ENCODE measurements at regions not wholly inside any gene's neighbourhood (a gene's known extent, or its start where the extent isn't known, plus 50 kb on each side); places are given as distances from the start of the nearest gene placed in this dataset.

- Histone ChIP-seq H2BK12ac (ENCODE audit: low read length) (no peak overlapping the region), H2BK5ac (ENCODE audit: low read length) (no peak overlapping the region), H4K8ac (ENCODE audit: low read depth, low read length) (no peak overlapping the region), H2AK5ac (ENCODE audit: low read depth, low read length) (no peak overlapping the region), H3K36me3 (replicated peaks in 1 of 2; ENCODE audit: control insufficient read depth in 2 of 2, insufficient read depth in 2 of 2, low read length in 2 of 2) (no peaks in the 10 kb centered on the region), H2BK120ac (ENCODE audit: low read depth, low read length) (no peak overlapping the region), H3K18ac (ENCODE audit: low read length) (no peak overlapping the region), H3K4ac (ENCODE audit: low read length) (no peak overlapping the region), H3K4me2 (ENCODE audit: insufficient read depth, low read length, poor library complexity, severe bottlenecking) (no peak overlapping the region), H3K23ac (ENCODE audit: low read depth, low read length, poor library complexity) (no peak overlapping the region), H2BK15ac (ENCODE audit: low read length) (no peak overlapping the region), H4K91ac (ENCODE audit: low read depth, low read length, poor library complexity) (no peak overlapping the region), H3K9ac (ENCODE audit: low read depth, low read length, poor library complexity) (no peak overlapping the region), H3K27ac (replicated peaks; ENCODE audit: low read length) (no peak overlapping the region), H3K4me1 (ENCODE audit: control insufficient read depth in 2 of 2, insufficient read depth in 1 of 2, low read depth in 1 of 2, low read length in 2 of 2) (no peaks in the 10 kb centered on the region), H2AFZ (ENCODE audit: low read length) (no peak overlapping the region), H3K79me1 (ENCODE audit: low read depth, low read length) (no peaks in the 10 kb centered on the region), H3K14ac (ENCODE audit: low read length) (no peak overlapping the region), H3K27me3 (ENCODE audit: control insufficient read depth in 3 of 3, insufficient read depth in 3 of 3, low read depth in 1 of 3, low read length in 3 of 3) (no peaks in the 10 kb centered on the region), H3K9me3 (replicated peaks in 1 of 2; ENCODE audit: control insufficient read depth in 2 of 2, insufficient read depth in 1 of 2, low read depth in 1 of 2, low read length in 2 of 2) (no peaks in the 10 kb centered on the region), H3K4me3 (ENCODE audit: low read length in 2 of 2) (no peak overlapping the region)
- DNase-seq (ENCODE audit: low spot score), result no peak
- WGBS, 2 donors (ENCODE audit: extremely low coverage in 2 of 2, insufficient read length in 2 of 2, insufficient replicate concordance in 1 of 2), result no CpG with 5 or more reads among the region's 3 CpGs
Observed at GRCh38 chr1:101185421-101185820, 51.4 kb upstream of the S1PR1 start.

- Histone ChIP-seq H3K27me3 (ENCODE audit: control insufficient read depth in 3 of 3, insufficient read depth in 3 of 3, low read depth in 1 of 3, low read length in 3 of 3) (no peaks in the 10 kb centered on the region), H3K23ac (ENCODE audit: low read depth, low read length, poor library complexity) (no peak overlapping the region), H2BK5ac (ENCODE audit: low read length) (no peak overlapping the region), H3K4me3 (ENCODE audit: low read length in 2 of 2) (no peak overlapping the region), H2AFZ (ENCODE audit: low read length) (no peak overlapping the region), H2BK15ac (ENCODE audit: low read length) (no peak overlapping the region), H2AK5ac (ENCODE audit: low read depth, low read length) (no peak overlapping the region), H3K14ac (ENCODE audit: low read length) (no peak overlapping the region), H3K4me2 (ENCODE audit: insufficient read depth, low read length, poor library complexity, severe bottlenecking) (no peak overlapping the region), H3K9ac (ENCODE audit: low read depth, low read length, poor library complexity) (no peak overlapping the region), H2BK12ac (ENCODE audit: low read length) (no peak overlapping the region), H4K91ac (ENCODE audit: low read depth, low read length, poor library complexity) (no peak overlapping the region), H3K36me3 (replicated peaks in 1 of 2; ENCODE audit: control insufficient read depth in 2 of 2, insufficient read depth in 2 of 2, low read length in 2 of 2) (no peaks in the 10 kb centered on the region), H3K27ac (replicated peaks; ENCODE audit: low read length) (no peak overlapping the region), H2BK120ac (ENCODE audit: low read depth, low read length) (no peak overlapping the region), H4K8ac (ENCODE audit: low read depth, low read length) (no peak overlapping the region), H3K79me1 (ENCODE audit: low read depth, low read length) (no peaks in the 10 kb centered on the region), H3K4me1 (ENCODE audit: control insufficient read depth in 2 of 2, insufficient read depth in 1 of 2, low read depth in 1 of 2, low read length in 2 of 2) (peaks cover 0 to 5% of the 10 kb centered on the region in 2 donors), H3K9me3 (replicated peaks in 1 of 2; ENCODE audit: control insufficient read depth in 2 of 2, insufficient read depth in 1 of 2, low read depth in 1 of 2, low read length in 2 of 2) (no peaks in the 10 kb centered on the region), H3K18ac (ENCODE audit: low read length) (no peak overlapping the region), H3K4ac (ENCODE audit: low read length) (no peak overlapping the region)
- no CpG with 5 or more reads among the region's 3 CpGs for WGBS, 2 donors (ENCODE audit: extremely low coverage in 2 of 2, insufficient read length in 2 of 2, insufficient replicate concordance in 1 of 2)
- DNase-seq (ENCODE audit: low spot score), result no peak
Observed at GRCh38 chr1:101183388-101183699, 53.5 kb upstream of the S1PR1 start.

GRCh38 chr1:101182627-101183387 lies 54.0 kb upstream of the S1PR1 start:
- Histone ChIP-seq H3K79me1 (ENCODE audit: low read depth, low read length) (no peaks in the 10 kb centered on the region), H2BK12ac (ENCODE audit: low read length) (no peak overlapping the region), H3K4me2 (ENCODE audit: insufficient read depth, low read length, poor library complexity, severe bottlenecking) (no peak overlapping the region), H3K18ac (ENCODE audit: low read length) (no peak overlapping the region), H3K9me3 (replicated peaks in 1 of 2; ENCODE audit: control insufficient read depth in 2 of 2, insufficient read depth in 1 of 2, low read depth in 1 of 2, low read length in 2 of 2) (no peaks in the 10 kb centered on the region), H3K4me1 (ENCODE audit: control insufficient read depth in 2 of 2, insufficient read depth in 1 of 2, low read depth in 1 of 2, low read length in 2 of 2) (peaks cover 0 to 5% of the 10 kb centered on the region in 2 donors), H4K8ac (ENCODE audit: low read depth, low read length) (no peak overlapping the region), H3K36me3 (replicated peaks in 1 of 2; ENCODE audit: control insufficient read depth in 2 of 2, insufficient read depth in 2 of 2, low read length in 2 of 2) (no peaks in the 10 kb centered on the region), H3K23ac (ENCODE audit: low read depth, low read length, poor library complexity) (no peak overlapping the region), H2AFZ (ENCODE audit: low read length) (no peak overlapping the region), H4K91ac (ENCODE audit: low read depth, low read length, poor library complexity) (no peak overlapping the region), H3K27me3 (ENCODE audit: control insufficient read depth in 3 of 3, insufficient read depth in 3 of 3, low read depth in 1 of 3, low read length in 3 of 3) (no peaks in the 10 kb centered on the region), H2BK5ac (ENCODE audit: low read length) (no peak overlapping the region), H3K27ac (replicated peaks; ENCODE audit: low read length) (no peak overlapping the region), H3K14ac (ENCODE audit: low read length) (no peak overlapping the region), H2BK120ac (ENCODE audit: low read depth, low read length) (no peak overlapping the region), H2AK5ac (ENCODE audit: low read depth, low read length) (no peak overlapping the region), H3K4me3 (ENCODE audit: low read length in 2 of 2) (no peak overlapping the region), H3K4ac (ENCODE audit: low read length) (no peak overlapping the region), H2BK15ac (ENCODE audit: low read length) (no peak overlapping the region), H3K9ac (ENCODE audit: low read depth, low read length, poor library complexity) (no peak overlapping the region)
- no peak for DNase-seq (ENCODE audit: low spot score)

GRCh38 chr1:101181930-101182329 lies 54.9 kb upstream of the S1PR1 start:
- Histone ChIP-seq H3K4ac (ENCODE audit: low read length) (no peak overlapping the region), H4K8ac (ENCODE audit: low read depth, low read length) (peak overlapping the region; percentile 23), H3K4me2 (ENCODE audit: insufficient read depth, low read length, poor library complexity, severe bottlenecking) (no peak overlapping the region), H2AFZ (ENCODE audit: low read length) (no peak overlapping the region), H2BK5ac (ENCODE audit: low read length) (peak overlapping the region; percentile 42), H4K91ac (ENCODE audit: low read depth, low read length, poor library complexity) (no peak overlapping the region), H2BK12ac (ENCODE audit: low read length) (no peak overlapping the region), H3K23ac (ENCODE audit: low read depth, low read length, poor library complexity) (no peak overlapping the region), H3K27me3 (ENCODE audit: control insufficient read depth in 3 of 3, insufficient read depth in 3 of 3, low read depth in 1 of 3, low read length in 3 of 3) (no peaks in the 10 kb centered on the region), H2BK120ac (ENCODE audit: low read depth, low read length) (no peak overlapping the region), H2BK15ac (ENCODE audit: low read length) (no peak overlapping the region), H3K9ac (ENCODE audit: low read depth, low read length, poor library complexity) (peak overlapping the region; percentile 63), H3K4me3 (ENCODE audit: low read length in 2 of 2) (no peak overlapping the region), H3K27ac (replicated peaks; ENCODE audit: low read length) (no peak overlapping the region), H3K79me1 (ENCODE audit: low read depth, low read length) (no peaks in the 10 kb centered on the region), H2AK5ac (ENCODE audit: low read depth, low read length) (no peak overlapping the region), H3K4me1 (ENCODE audit: control insufficient read depth in 2 of 2, insufficient read depth in 1 of 2, low read depth in 1 of 2, low read length in 2 of 2) (peaks cover 2 to 5% of the 10 kb centered on the region in 2 donors), H3K14ac (ENCODE audit: low read length) (no peak overlapping the region), H3K36me3 (replicated peaks in 1 of 2; ENCODE audit: control insufficient read depth in 2 of 2, insufficient read depth in 2 of 2, low read length in 2 of 2) (no peaks in the 10 kb centered on the region), H3K9me3 (replicated peaks in 1 of 2; ENCODE audit: control insufficient read depth in 2 of 2, insufficient read depth in 1 of 2, low read depth in 1 of 2, low read length in 2 of 2) (no peaks in the 10 kb centered on the region), H3K18ac (ENCODE audit: low read length) (no peak overlapping the region)
- DNase-seq (ENCODE audit: low spot score), result no peak
- WGBS, 2 donors (ENCODE audit: extremely low coverage in 2 of 2, insufficient read length in 2 of 2, insufficient replicate concordance in 1 of 2), result no CpG with 5 or more reads among the region's 5 CpGs
